ENCODE measurements at regions not wholly inside any gene's neighbourhood (a gene's known extent, or its start where the extent isn't known, plus 50 kb on each side); places are given as distances from the start of the nearest gene placed in this dataset.

- no peak for DNase-seq
Observed at GRCh38 chr6:6920114-6920986, 187.4 kb upstream of the RREB1 start.

DNA sequence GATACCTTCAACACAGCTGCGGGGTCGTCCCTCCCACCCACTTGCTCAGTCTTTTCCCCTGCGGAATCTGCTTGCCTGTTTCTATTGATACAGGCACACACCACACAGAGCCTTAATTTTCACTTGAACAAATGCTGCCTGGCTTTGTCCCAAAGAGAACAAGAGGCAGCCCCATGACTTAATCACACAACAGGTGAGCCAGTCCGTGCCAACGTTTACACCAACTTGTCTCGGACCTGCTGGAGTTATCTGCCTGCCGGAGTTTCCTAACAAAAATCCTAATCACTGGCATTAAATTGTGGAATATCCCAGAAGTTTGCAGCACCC is 186.8 kb upstream of the RREB1 start:
- DNase-seq, result no peak

- DNase-seq, result no peak
Observed at GRCh38 chr6:6922166-6922565, 185.6 kb upstream of the RREB1 start.

DNA sequence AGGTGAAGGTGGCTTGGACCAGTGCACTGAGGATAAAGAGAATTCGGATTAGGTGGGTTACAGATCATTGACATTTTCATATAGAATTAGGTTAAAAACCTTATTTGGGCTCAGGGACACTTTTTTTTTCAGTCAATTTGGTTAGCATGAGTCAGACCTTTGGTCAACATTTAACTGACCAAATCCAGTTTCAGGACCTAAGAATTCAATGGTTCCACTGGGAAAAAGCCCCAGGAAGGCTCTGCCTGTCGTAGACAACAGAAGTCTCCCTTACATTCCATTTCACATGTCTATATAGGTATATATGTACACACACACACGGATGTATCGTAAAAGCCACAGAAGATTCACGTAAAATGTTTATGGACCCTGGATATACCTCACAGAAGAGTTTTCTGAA is 184.2 kb upstream of the RREB1 start:
- DNase-seq, result no peak

GRCh38 chr6:6924708-6925107 is 183.1 kb upstream of the RREB1 start:
- DNase-seq, result no peak

GRCh38 chr6:6925391-6926164 is 182.2 kb upstream of the RREB1 start:
- peak; percentile 50 for DNase-seq

DNA sequence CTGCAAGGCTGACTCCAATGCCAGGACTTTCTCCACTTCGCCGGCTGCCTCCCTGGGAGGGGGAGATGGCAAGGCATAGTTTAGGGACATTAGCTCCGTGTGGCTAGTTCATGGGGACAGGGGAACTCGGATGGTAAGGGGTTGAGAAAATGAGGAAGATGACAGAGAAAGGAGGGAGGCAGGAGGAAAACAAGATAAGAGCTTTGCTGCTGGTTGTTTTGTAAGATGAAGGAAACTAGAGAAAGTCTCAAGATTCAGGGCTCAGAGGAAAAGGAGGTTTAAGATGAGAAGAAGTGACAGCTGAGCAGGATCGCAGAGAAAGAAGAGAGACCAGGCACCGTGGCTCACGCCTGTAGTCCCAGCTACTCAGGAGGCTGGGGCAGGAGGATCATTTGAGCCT is 180.9 kb upstream of the RREB1 start:
- no peak for DNase-seq

GRCh38 chr6:6927521-6928361 is 180.0 kb upstream of the RREB1 start:
- no peak for DNase-seq

DNA sequence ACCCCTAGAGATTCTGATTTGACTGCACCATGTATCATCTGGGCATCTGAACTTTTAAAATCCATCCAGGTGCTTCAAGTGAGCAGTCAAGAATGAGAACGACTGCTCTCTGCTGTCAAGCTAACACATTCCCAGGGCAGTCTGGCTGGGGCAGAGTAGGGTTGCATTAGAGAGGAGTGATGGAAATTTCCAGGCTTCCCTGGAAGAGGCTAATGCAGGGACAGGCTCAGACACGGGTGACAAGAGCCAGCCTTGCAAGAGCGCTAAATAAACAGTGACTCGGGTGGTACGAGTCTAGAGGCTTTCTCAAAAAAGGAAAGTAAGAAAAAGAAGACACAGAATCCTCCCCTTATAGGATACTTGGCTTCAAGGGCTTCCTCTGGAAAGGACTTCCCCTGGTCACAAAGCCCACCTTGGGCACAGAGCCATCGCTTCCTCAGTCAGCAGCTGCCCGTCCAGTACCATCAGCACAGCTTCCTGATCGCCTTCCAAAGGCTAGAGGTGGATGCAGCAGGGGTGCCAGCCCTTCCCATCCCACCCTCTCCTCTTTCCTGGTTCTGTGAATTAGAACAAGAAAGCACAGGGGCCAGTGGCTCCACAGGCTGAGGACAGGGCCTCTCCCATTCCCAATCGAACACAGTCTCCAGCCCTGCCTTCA is 177.4 kb upstream of the RREB1 start:
- no peak for DNase-seq

GRCh38 chr6:6931071-6932025 is 176.4 kb upstream of the RREB1 start:
- no peak for DNase-seq

- DNase-seq, result no peak
Observed at GRCh38 chr6:6932341-6932740, 175.4 kb upstream of the RREB1 start.

- DNase-seq, result no peak
Observed at GRCh38 chr6:6932968-6933367, 174.8 kb upstream of the RREB1 start.

- DNase-seq, result no peak
Observed at GRCh38 chr6:6940031-6941025, 167.4 kb upstream of the RREB1 start.

DNA sequence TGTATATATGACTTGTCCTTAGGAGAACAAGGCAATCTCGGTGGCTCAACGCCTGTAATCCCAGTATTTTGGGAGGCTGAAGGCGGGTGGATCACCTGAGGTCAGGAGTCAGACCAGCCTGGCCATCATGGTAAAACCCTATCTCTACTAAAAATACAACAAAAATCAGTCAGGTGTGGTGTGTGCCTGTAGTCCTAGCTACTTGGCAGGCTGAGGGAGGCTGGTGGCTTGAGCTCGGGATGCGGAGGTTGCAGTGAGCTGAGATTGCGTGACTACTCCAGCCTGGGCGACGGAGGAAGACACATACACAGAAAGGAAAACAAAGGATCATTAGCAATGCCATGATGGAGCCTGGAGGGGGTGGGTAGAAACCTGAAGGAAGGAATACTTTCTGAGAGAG is 166.6 kb upstream of the RREB1 start:
- DNase-seq, result no peak

DNA sequence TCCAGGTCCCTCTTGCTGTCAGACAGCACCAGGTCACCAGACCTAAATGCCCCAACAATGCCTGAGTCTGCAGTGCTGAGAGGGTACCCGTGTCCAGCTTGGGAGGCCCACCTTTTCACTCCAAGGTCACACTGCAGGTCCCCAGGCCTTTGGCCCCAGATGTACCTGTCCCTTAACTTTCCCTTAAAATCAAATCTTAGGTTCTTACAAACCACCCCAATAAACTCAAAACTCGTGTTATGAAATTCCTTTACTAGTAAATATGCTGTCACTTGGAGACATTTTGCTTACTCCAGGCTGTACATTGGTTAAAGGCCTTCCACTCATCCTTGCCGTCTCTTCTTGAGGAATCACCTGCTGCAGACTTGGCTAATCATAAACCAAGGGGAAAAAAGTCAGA is 165.7 kb upstream of the RREB1 start:
- no peak for DNase-seq

- peak; percentile 38 for DNase-seq
Observed at GRCh38 chr6:6942831-6943230, 164.9 kb upstream of the RREB1 start.

DNA sequence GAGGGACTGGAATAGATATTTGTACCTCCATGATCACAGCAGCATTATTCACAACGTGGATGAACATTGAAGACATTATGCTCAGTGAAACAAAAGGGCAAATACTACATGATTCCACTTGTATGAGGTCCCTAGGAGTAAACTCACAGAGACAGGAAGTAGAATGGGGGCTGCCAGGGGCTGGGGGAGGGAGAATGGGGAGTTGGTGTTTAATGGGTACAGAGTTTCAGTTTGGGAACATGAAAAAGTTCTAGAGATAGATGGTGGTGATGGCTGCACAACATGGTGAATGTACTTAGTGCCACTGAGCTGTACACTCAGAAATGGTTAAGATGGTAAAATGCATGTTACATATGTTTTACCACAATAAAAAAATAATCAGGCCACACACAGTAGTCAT is 164.3 kb upstream of the RREB1 start:
- DNase-seq, result no peak

- no peak for DNase-seq
Observed at GRCh38 chr6:6946206-6947155, 161.3 kb upstream of the RREB1 start.

Measured in EL (cell line).